GM19351 (cell line): ENCODE measurements at regions not wholly inside any gene's neighbourhood (a gene's known extent, or its start where the extent isn't known, plus 50 kb on each side); places are given as distances from the start of the nearest gene placed in this dataset.

ENCODE experiments used
- ATAC-seq: cut with Tn5 transposase; IDR thresholded peaks from one replicate; pipeline ENCODE4 v1.9.1; 2021; ENCODE audit warnings: mild to moderate bottlenecking, moderate library complexity; ENCODE audit not compliant: unreplicated experiment

DNA sequence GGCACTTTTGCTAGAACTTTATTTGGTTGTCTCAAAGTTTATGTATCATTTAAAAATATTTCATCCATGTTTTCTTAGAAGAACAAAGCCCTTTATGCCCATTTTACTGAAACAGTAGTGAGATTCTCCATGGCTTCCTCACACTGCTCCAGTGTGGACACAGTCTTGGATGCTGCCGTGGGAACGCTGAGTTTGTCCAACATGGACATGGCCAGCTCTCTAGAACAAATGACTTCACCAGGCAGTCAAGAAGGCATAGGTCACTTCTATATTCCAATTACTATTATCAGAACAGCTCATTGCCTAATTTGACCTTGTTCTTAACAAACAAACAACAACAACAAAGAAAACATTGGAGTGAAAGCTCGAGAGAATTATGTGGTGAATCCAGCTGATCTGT, 414.1 kb upstream of the ID2 start:
- ATAC-seq: no peak

DNA sequence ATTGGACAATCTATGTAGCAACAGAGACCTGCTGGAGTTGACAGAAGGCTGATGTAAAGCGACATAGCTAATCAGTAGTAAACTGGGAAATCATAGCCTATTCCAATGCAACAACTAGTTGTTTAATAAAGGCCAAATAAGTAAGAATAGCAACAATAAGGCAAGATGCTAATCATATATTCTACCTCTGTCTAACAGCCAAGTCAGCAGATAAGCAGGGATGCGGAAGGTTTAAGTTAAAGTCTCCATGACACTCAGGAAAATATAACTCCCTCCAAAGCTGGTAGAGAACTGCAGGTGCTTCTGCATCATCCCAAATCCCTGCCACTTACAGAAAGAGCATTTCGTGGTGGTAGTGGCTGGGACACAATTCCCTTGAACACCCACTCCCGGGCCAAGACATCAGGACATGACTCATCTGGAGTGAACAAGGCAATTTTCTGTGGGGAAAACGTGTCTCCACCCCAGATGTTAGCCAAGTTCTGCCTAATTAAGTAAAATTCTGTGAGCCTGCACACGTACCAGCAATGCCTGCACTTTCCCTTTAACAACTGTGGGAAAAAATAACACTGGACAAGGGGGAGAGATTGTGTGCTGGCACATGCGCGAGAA, 413.6 kb upstream of the ID2 start:
- ATAC-seq: no peak

DNA sequence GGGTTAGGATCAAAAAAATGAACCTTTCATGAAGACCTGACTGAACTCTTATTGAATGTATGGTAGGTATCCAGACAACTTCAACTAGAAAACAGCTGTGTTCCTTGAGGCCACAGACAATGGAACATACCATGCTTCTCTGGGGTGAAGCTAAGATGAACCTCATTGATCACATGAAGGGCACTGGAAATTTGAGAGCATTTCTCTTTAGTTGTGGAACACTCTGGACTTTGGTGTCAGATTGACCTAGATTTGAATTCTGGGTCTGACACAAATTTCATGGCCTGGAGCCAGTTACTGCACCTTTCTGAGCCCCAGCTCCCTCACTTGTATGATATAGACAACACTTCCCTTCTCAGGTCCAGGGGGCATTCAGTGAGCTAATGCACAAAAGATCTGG, 411.2 kb upstream of the ID2 start:
- ATAC-seq: no peak

DNA sequence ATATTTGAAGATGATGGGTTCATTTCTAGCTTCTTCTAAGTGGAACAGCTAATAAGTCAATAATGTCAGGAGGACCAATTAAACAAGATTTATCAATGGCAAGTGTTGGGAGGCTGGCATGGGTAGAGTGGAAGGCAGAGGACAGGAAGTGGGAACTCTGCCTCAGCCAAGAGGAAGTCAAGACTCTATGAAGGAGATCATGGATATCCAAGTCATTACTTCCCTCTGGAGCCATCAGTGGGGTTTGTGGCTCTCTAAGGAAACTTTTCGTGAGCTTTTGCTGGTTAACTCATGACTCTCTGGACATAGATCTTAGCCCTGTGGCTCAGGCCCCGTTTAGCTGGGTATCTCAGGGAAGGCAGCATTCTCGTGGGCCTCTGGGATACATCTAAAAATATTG, 410.4 kb upstream of the ID2 start:
- ATAC-seq: no peak

DNA sequence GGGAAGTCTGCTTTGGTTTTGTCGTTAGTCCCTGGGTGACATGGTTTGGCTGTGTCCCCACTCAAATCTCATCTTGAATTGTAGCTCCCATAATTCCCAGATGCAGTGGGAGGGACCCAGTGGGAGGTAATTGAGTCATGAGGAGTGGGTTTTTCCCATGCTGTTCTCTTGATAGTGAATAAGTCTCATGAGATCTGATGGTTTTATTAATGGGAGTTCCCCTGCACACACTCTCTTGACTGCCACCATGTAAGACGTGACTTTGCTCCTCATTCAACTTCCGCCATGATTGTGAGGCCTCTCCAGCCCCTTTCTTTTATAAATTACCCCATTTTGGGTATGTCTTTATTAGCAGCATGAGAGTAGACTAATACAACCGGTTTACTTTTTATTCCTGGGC, 405.8 kb upstream of the ID2 start:
- ATAC-seq: no peak

DNA sequence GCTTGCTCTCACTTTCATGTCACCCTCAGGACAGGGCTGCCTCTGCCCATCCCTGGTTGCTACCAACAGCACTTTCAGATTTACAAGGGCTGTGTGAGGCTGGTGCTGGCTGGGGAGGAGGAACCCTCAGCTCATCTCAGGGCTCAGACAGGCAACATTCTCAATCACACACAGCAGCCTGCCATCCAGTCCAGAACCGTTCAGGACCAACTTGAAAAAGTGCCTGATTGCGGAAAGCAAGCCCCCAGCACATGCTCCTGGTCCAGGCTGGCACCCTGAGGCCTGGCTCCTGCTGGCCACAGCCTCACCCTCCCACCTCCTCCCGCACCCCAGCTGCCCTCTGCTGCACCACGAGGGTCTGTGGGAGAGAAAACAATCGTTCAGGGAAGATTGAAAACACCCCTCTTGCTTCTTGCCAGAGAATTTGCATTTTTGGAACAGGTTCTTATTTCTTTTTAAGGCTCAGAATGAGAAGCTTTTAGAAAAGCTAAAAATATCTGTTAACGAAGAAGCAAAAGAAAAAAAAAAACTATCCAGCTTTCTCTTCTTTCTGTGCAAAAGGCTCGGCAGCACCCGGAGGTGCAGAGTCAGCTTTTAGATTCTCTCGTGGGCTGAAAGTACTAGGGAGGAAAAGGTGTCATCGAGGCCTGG, 403.8 kb upstream of the ID2 start:
- ATAC-seq: peak; percentile 64

DNA sequence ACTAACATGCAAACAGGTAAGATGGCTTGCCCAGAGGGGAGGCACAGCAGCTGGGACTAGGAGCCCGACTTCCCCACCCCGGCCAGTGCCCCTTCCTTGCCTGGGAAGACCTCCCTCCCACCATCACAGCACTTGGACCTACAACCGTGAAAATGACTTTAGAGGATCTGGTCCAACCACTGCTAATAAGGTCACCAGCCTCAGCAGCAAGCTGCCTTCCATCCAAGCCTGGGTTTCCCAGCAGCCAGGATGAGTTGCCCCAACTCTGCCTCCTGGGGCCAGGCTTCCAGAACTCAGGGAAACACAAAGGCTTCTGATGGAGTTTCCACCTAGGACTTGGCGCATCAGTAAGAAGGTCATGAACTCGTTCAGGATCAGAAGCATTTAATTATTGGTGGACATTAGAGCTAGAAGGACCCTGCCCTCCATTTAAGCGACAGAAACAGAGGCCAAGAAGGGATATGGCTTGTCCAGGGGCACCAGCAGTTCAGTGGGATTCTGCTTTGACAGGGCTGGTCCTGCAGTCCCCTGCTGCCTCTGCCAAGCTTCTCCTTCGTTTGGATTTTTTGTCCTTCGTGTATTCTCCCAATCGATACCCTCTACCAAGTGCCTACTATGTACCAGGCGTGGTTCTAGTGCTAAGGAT, 403.0 kb upstream of the ID2 start:
- ATAC-seq: no peak

DNA sequence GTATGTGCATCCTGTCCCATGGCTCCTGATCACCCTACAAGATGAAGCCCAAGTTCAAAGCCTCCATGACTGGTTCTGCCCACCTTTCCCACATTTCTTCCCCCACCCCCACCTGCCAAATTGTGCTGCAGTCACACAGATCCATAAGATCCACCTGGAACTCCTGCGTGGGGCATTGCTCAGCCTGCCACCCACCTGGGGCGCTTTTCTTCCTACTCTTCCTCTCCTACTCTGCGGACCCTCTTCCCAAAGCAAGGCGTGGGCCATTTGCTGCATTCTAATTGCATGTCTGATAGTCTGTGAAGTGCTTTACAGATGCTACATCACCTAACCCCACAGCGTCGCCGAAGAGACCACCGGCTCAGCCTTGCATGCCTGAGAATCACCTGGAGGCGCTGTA, 402.4 kb upstream of the ID2 start:
- ATAC-seq: no peak

DNA sequence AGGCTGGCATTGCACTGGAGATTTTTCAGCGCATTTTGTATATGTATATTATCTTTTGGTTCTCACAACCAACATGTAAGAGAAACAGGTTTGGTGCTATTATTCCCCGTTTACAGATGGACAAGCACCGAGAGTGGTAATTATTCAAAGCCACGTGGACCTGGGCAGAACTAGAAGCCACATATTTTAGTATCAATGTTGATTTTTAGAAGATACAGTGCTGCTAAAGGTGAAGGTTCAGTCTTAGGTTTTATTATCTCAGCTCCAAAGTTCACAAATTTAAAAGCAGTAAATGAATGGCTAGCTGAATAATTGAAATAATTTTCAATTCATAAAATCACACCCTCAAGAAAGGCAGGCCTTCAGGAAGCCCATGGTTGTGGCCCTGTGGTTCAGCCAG, 400.6 kb upstream of the ID2 start:
- no peak for ATAC-seq

DNA sequence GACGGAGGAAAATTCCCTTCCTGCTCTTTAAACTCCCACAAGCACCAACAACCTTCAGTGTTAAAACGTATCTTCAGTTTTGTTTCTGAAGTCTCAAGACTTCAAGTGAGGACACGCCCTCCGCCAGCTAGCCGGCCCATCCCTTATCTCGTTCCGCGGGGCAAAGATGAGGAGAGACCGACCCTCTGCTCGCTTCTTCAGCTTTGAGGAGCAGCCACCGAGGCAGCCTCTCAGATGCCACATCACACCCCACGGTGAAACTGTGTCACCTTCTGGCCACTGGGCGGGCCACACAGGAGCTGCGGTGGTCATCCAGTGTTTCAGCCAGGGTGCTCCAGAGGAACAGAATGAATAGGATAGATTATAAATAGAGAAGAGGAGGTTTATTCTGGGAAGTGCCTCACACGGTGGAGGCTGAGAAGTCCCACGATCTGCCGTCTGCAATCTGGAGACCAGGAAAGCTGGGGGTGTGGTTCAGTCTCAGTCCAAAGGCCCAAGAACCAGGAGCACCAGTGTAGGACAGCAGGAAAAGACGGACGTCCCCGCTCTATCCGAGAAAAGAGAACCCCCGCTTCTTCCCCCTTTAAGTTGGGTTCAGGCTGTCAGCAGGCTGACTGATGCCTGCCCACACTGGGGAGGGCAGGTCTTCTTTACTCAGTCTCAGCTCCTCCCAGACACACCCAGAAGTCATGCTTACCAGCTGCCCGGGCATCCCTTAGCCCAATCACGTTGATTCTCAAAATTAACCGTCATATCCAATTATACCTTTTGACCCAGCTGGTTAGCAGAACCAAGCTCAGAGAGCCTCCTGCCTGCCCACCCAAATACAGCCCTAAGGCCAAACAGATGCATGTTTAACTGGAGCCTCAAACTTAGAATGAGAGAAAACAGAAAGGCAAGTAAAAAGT, 399.7 kb upstream of the ID2 start:
- ATAC-seq: no peak

DNA sequence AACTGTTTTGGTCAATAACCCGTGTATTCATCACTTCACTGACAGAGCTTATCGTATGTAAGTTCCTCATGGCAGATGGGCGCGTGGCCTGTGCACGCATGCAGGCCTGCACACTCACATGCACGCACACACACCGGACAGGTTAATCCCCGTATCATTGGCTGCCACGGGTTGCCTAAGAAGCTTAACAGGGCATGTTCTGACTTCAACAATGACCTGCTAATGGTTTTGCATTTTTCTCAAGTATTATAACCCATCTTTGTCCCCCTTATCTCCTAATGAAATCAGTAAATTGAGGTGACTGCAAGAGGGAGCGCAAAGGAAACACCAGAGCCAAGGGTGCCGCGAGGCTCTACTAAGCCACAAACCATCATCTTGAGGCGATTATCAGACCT, 399.0 kb upstream of the ID2 start:
- no peak for ATAC-seq

DNA sequence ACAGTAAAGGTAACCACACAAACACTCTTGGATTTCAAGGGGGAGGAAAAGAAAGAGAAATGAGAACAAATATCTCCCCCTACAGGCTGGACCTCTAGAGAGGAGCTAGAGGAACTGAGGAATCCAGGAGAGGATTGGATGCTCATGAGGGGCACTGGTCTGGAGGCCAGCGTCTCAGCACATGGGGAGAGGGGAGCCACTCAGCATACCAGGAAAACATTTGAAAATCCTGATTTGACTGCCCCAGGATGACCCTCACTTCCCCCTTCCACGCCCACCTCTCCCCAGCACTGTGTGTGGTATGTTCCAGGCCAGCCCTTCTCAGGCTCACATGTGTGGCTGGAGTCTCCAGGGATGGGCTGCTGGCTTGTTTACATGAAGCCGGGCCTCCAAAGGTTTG, 396.8 kb upstream of the ID2 start:
- no peak for ATAC-seq

DNA sequence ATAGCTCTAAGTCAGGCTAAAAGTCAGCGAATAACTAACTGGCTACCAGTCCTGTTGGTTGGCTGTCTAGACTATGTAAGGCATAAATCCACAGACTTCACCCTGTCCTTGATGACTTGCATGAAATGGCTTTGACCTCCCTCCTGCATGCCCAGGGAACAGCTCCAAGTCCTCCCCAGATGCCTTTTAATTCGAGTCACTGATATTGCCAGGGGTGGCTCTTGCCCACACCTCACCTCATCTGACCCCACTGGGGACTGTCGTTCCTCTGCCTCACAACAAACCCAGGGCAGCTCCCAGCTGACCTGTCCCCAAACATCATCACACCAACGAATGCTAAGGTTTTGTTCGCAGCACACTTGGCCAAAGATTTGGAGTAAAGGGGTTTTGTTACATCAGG, 396.0 kb upstream of the ID2 start:
- ATAC-seq: no peak

DNA sequence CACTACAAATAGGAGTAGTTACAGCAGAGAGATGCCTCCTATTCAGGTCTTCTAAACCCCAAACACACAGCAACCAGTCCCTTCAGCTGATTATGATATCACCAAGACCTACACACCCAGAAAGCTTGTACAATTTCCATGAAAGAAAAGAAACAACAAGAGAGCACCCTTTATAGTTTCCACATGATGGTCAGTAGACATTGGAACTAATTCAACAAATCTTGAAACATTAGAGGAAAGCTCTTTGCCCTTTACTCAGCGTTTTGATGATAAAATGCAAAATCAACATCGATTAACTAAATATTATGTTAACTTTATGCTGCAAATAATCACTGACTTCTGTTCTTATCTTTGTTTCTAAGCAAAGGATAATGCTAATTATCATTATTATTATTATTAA, 393.6 kb upstream of the ID2 start:
- ATAC-seq: no peak

DNA sequence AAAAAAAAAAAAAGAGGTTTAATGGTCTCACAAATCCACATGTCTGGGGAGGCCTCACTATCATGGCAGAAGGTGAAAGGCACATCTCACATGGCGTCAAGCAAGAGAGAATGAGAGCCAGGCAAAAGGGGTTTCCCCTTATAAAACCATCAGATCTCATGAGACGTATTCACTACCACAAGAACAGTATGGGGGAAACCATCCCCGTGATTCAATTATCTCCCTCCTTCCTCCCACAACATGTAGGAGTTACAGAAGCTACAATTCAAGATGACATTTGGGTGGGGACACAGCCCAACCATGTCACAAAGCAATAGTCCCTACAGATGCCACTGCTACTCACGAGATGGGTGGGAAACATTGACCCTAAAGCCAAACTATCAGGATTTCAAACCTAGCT, 392.7 kb upstream of the ID2 start:
- no peak for ATAC-seq

DNA sequence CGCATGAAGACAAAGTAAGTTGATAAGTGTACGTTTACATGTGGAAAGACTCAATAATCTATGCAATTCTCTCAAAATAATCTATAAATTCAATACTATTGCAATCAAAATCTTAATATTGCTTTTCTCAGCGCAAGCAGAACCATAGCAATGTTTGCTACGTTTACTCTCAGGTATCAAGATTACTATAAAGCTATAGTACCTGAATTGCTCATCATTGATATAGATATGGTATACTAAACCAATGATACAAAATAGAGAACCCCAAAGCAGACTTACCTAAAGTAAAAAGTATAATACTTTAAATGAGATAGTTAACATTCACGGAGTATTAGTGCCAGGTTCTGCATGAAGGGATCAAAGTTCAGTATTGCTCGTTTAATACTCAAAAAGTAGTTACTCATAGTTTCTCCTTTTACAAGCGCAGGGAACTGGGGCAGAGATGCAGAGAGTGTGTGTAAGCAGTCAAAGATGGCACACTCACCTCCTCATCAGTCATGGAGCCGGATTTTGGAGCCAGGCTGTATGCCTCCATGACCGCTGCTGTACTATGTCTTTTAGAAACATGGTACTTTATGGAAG, 391.0 kb upstream of the ID2 start:
- no peak for ATAC-seq

DNA sequence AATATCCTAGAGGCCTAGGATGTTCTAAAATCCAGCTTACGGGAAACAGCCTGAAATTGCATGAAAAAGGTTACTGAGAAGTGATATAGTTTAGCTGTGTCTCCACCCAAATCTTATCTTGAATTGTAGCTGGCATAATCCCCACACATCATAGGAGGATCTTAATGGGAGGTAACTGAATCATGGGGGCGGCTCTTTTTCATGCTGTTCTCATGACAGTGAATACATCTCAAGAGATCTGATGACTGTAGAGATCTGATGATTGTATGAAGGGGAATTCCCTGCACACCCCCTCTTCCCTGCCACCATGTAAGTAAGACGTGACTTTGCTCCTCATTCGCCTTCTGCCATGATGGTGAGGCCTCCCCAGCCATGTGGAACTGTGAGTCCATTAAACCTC, 385.6 kb upstream of the ID2 start:
- ATAC-seq: no peak

DNA sequence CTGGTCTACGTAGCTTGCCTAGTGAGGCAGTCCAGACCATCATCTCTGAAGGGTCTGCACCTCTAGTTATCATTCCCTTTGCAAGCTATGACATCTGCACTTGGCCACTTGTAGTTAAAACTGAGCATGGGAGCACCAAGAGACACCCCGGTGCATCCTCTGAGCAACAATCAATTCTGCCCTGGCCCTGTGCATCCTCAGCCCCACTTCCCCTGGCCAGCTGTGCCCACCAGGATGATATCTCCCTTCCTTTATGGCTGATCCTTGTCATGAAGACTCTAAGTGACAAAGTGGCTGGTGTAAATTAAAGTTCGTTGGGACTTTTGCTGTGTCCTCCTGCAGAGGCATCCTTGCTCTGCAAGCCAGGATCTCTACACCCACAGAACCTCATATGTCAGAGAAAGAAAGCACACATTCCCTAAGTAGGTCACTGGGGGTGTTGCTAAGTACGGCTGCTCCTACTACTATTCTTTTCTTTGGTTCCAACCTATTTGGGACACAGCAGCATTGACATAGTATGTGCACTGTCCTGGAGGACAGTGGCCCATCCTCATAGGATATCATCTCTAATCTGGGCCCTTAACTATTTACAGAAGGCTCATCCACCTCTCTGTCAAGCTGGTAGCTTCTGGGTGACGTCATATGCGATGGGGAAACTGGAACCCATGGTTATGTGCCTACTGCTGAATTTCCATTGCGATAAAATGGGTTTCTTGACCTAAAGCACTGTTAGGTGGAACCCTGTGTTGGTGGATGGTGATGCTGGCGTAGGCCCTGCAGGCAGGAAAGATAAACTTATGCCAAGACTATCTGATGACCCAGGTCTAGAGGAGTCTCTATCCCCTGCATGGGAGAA, 384.3 kb upstream of the ID2 start:
- no peak for ATAC-seq

DNA sequence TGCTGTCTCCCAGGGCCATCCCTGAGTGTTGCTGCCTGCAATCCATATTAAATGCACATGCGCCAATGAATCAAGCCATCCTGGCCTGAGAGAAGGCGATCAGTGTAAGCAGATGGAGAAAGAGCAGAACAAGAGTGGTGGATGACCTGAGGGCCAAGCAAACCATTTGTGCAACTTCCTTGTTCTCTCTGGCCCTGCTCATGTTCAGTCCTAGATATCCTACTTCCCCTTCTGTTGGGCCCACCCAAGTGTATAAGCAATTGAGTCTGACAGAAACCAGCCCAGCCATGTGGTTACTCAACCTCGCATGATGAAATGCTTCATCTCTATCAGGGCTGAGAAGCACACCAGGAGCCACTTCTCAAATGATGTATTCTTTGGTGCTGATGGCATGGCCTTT, 383.1 kb upstream of the ID2 start:
- ATAC-seq: peak; percentile 31

DNA sequence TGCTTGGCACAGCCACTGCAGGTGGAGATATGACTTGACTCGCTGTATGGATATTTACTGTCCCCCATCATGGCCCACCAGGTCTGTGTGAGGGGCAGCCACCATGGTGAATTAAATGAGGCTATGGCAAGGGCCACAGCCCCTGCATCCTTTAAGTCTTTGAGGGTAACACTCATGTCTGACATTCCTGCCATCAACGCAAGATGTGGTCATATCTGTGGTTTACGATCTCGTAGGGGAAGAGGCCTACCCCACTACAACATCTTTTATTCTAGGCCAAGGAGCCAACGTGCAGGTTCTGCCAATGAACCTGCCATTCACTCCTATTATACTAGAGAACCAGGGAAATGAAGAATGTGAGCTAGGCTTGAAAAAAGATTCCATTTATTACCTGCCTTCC, 381.6 kb upstream of the ID2 start:
- ATAC-seq: no peak
